H1 (cell line): ENCODE measurements at regions not wholly inside any gene's neighbourhood (a gene's known extent, or its start where the extent isn't known, plus 50 kb on each side); places are given as distances from the start of the nearest gene placed in this dataset.

Experiments used
- ASH2L ChIP-seq: fragments of 200-600, 300-600 bp; sonication (generic); IDR thresholded peaks from one replicate; pipeline ENCODE4 v1.7.1; 2017; ENCODE audit warnings: low read length
- POLR2AphosphoS5 ChIP-seq: IDR thresholded peaks from 2 replicates; pipeline ENCODE4 v1.6.1; 2011; ENCODE audit warnings: low read depth, low read length
- SUZ12 ChIP-seq: fragments of 200-600 bp; sonication (generic); IDR thresholded peaks from 2 replicates; pipeline ENCODE4 v1.6.1; 2012; ENCODE audit warnings: mild to moderate bottlenecking, inconsistent platforms, low read length, moderate library complexity, mixed read lengths
- TF ChIP-seq, protein P1 (sequence below), 3 experiments: IDR thresholded peaks; 1 replicate in 2 of 3; 2 replicates in 1 of 3; pipeline versions ENCODE4 v1.5.1 to v1.6.1; 2011; ENCODE audit warnings: low read length in 3 of 3, mild to moderate bottlenecking in 3 of 3, inconsistent platforms in 2 of 3, low read depth in 1 of 3, moderate library complexity in 1 of 3; ENCODE audit not compliant: insufficient read depth in 1 of 3; ENCODE audit errors: control extremely low read depth in 1 of 3

DNA sequence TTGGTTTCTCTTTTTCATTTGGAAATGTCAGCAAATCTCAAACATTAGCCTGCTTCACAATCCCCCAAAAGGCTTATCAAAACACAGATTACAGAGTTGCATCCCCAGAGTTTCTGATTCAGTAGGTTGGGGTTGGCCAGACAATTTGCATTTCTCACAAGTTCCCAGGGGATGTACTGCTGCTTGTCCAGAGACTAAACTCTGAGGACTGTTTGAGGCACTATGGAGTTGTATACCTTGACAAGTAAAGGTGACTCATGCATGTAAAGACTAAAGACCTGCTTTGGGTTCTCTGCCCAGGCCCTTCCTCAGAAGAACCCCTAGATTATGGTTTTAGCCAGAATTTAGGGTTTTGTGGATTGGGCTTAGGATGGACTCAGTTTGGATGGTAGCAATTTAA, 151.1 kb upstream of the ARHGEF26 start:
- TF ChIP-seq, protein P1, sequence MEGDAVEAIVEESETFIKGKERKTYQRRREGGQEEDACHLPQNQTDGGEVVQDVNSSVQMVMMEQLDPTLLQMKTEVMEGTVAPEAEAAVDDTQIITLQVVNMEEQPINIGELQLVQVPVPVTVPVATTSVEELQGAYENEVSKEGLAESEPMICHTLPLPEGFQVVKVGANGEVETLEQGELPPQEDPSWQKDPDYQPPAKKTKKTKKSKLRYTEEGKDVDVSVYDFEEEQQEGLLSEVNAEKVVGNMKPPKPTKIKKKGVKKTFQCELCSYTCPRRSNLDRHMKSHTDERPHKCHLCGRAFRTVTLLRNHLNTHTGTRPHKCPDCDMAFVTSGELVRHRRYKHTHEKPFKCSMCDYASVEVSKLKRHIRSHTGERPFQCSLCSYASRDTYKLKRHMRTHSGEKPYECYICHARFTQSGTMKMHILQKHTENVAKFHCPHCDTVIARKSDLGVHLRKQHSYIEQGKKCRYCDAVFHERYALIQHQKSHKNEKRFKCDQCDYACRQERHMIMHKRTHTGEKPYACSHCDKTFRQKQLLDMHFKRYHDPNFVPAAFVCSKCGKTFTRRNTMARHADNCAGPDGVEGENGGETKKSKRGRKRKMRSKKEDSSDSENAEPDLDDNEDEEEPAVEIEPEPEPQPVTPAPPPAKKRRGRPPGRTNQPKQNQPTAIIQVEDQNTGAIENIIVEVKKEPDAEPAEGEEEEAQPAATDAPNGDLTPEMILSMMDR (IDR thresholded peaks at IDR 0.05; ENCODE audit: control extremely low read depth in 1 of 3, insufficient read depth in 1 of 3, low read depth in 1 of 3, low read length in 3 of 3), result no peak
- TF ChIP-seq POLR2AphosphoS5 (no peak), SUZ12 (no peak), ASH2L (no peak)
